EH (cell line): ENCODE measurements at regions not wholly inside any gene's neighbourhood (a gene's known extent, or its start where the extent isn't known, plus 50 kb on each side); places are given as distances from the start of the nearest gene placed in this dataset.

ENCODE experiments used
- DNase-seq: peaks from one replicate; pipeline ENCODE4 v3.0.0-alpha.2; 2015; ENCODE audit warnings: low read depth

GRCh38 chr16:79754081-79754480, 153.5 kb upstream of the MAF start:
- DNase-seq, result no peak

- no peak for DNase-seq
These were observed 152.7 kb upstream of the MAF start for GRCh38 chr16:79753286-79753685.

GRCh38 chr16:79752396-79752795, 151.9 kb upstream of the MAF start:
- no peak for DNase-seq

- no peak for DNase-seq
These were observed 151.1 kb upstream of the MAF start for GRCh38 chr16:79751471-79752184.

- no peak for DNase-seq
These were observed 149.8 kb upstream of the MAF start for GRCh38 chr16:79750311-79750710.

- DNase-seq, result no peak
These were observed 148.1 kb upstream of the MAF start for GRCh38 chr16:79748629-79749028.

GRCh38 chr16:79747688-79748087, 147.2 kb upstream of the MAF start:
- DNase-seq, result no peak

- DNase-seq, result no peak
These were observed 139.7 kb upstream of the MAF start for GRCh38 chr16:79740252-79740651.

- DNase-seq, result no peak
These were observed 134.7 kb upstream of the MAF start for GRCh38 chr16:79735271-79735670.

GRCh38 chr16:79734721-79735120, 134.2 kb upstream of the MAF start:
- no peak for DNase-seq

- no peak for DNase-seq
These were observed 128.3 kb upstream of the MAF start for GRCh38 chr16:79728923-79729240.

GRCh38 chr16:79728048-79728922, 127.7 kb upstream of the MAF start:
- DNase-seq, result no peak

- DNase-seq, result no peak
These were observed 126.4 kb upstream of the MAF start for GRCh38 chr16:79726902-79727301.

- no peak for DNase-seq
These were observed 124.5 kb upstream of the MAF start for GRCh38 chr16:79725051-79725450.

- no peak for DNase-seq
These were observed 123.1 kb upstream of the MAF start for GRCh38 chr16:79723583-79724168.

GRCh38 chr16:79721270-79721669, 120.7 kb upstream of the MAF start:
- no peak for DNase-seq

GRCh38 chr16:79717333-79718137, 117.0 kb upstream of the MAF start:
- DNase-seq, result peak; percentile 5

- no peak for DNase-seq
These were observed 116.3 kb upstream of the MAF start for GRCh38 chr16:79716645-79717332.

- no peak for DNase-seq
These were observed 114.5 kb upstream of the MAF start for GRCh38 chr16:79715061-79715460.

- no peak for DNase-seq
These were observed 113.9 kb upstream of the MAF start for GRCh38 chr16:79714440-79714839.

GRCh38 chr16:79713609-79714309, 113.2 kb upstream of the MAF start:
- DNase-seq, result no peak
